Panc1 (cell line): ENCODE measurements at regions not wholly inside any gene's neighbourhood (a gene's known extent, or its start where the extent isn't known, plus 50 kb on each side); places are given as distances from the start of the nearest gene placed in this dataset.

Source experiments
- ATAC-seq: fragments of 200-7000 bp; cut with Tn5 transposase; 2 replicates; pipeline ENCODE4 v1.9.1; 2020; ENCODE audit warnings: mild to moderate bottlenecking, moderate library complexity
- BruUV-seq: library from RNA; stranded (reverse); fragments of 400-500 nt; replicated peaks from 2 replicates; lab custom pipeline; 2021; lab: Mats Ljungman, UMichigan
- CTCF ChIA-PET: fragments of 300-600 bp; sonication (Branson Sonifier 250); formaldehyde crosslinking; loops from one replicate; lab custom pipeline; 2022; ENCODE audit warnings: antibody characterized with exemption; lab: Charles Lee
- POLR2A ChIA-PET: fragments of 300-600 bp; sonication (Branson Sonifier 250); formaldehyde crosslinking; loops from one replicate; lab custom pipeline; 2022; ENCODE audit warnings: antibody characterized with exemption; lab: Charles Lee
- DNase-seq: peaks from one replicate; pipeline ENCODE4 v3.0.0-alpha.2; 2010; ENCODE audit warnings: low read depth, low spot score
- H3K27ac ChIP-seq: 2 replicates; pipeline ENCODE4 v1.5.1; 2011; ENCODE audit warnings: mild to moderate bottlenecking, low read length, inconsistent platforms
- H3K27me3 ChIP-seq: fragments of 200-500 bp; sonication (Bioruptor generic); 2 replicates; pipeline ENCODE4 v1.6.0; 2014; ENCODE audit warnings: low read length, inconsistent platforms; ENCODE audit not compliant: control insufficient read depth, insufficient read depth
- H3K36me3 ChIP-seq: fragments of 200-500 bp; sonication (Bioruptor generic); 2 replicates; pipeline ENCODE4 v1.5.1; 2014; ENCODE audit warnings: inconsistent platforms, mild to moderate bottlenecking, low read length, moderate library complexity; ENCODE audit not compliant: control insufficient read depth, insufficient read depth
- H3K4me1 ChIP-seq: 2 replicates; pipeline ENCODE4 v1.5.1; 2011; ENCODE audit warnings: inconsistent platforms, mild to moderate bottlenecking, low read length, moderate library complexity; ENCODE audit not compliant: control insufficient read depth, insufficient read depth
- H3K4me3 ChIP-seq, 2 experiments: 2 replicates each; pipeline ENCODE4 v1.5.1; 2011 to 2012; ENCODE audit warnings: low read depth in 2 of 2, low read length in 2 of 2, mild to moderate bottlenecking in 2 of 2, inconsistent platforms in 1 of 2, moderate library complexity in 1 of 2
- H3K9me3 ChIP-seq: fragments of 200-500 bp; sonication (Bioruptor generic); 2 replicates; pipeline ENCODE4 v1.5.1; 2014; ENCODE audit warnings: low read depth, mild to moderate bottlenecking, inconsistent platforms, low read length, moderate library complexity; ENCODE audit not compliant: control insufficient read depth, insufficient read depth
- CTCF ChIP-seq: fragments of 450-650 bp; IDR thresholded peaks from 2 replicates; pipeline ENCODE4 v1.5.1; 2017; ENCODE audit warnings: mild to moderate bottlenecking
- POLR2AphosphoS5 ChIP-seq: IDR thresholded peaks from 2 replicates; pipeline ENCODE4 v1.6.1; 2012; ENCODE audit warnings: mild to moderate bottlenecking, low read depth, low read length, moderate library complexity
- REST ChIP-seq, 2 experiments: IDR thresholded peaks; 2 replicates each; pipeline ENCODE4 v1.6.1; 2011 to 2012; ENCODE audit warnings: low read depth in 2 of 2, control low read depth in 1 of 2, low read length in 1 of 2, mild to moderate bottlenecking in 1 of 2, moderate library complexity in 1 of 2; ENCODE audit not compliant: insufficient read depth in 1 of 2
- SIN3A ChIP-seq: IDR thresholded peaks from 2 replicates; pipeline ENCODE4 v1.6.1; 2012; ENCODE audit warnings: low read depth, mild to moderate bottlenecking, low read length, moderate library complexity, borderline replicate concordance; ENCODE audit not compliant: insufficient read depth
- TCF7L2 ChIP-seq: IDR thresholded peaks from 2 replicates; pipeline ENCODE4 v1.6.1; 2011; ENCODE audit warnings: mild to moderate bottlenecking, low read depth, low read length, inconsistent platforms
- in situ Hi-C: cut with HindIII; loops from 2 replicates; pipeline ENCODE4 v1.10.0; 2016; ENCODE audit warnings: low sequenced_read_pairs, low pct_unique_long_range_greater_than_20kb
- intact Hi-C: fragments of 100-400 bp; cut with micrococcal nuclease; formaldehyde crosslinking; loops from one replicate; pipeline ENCODE4 v1.10.0; 2022; ENCODE audit not compliant: unreplicated experiment

- in situ Hi-C loops = no loop called here
Measured at GRCh38 chr16:50466170-50466569, 82.0 kb upstream of the NKD1 start.

More at GRCh38 chr16:50466170-50466569, 82.0 kb upstream of the NKD1 start:
- no peaks in the 10 kb centered on the region for H3K4me1 ChIP-seq
- H3K27ac ChIP-seq = no peak overlapping the region
- H3K4me3 ChIP-seq = no peak overlapping the region
- ChIA-PET CTCF (no interaction called here), POLR2A (no interaction called here)
- TF ChIP-seq CTCF (no peak), SIN3A (no peak), POLR2AphosphoS5 (no peak), REST (IDR thresholded peaks at IDR 0.05; ENCODE audit: insufficient read depth in 1 of 2, low read depth in 2 of 2, low read length in 1 of 2) (no peak), TCF7L2 (no peak)
- peaks cover 3% of the 10 kb centered on the region; the same call in 1 of the 2 replicates for H3K27me3 ChIP-seq
- no TSS peak for BruUV-seq
- H3K36me3 ChIP-seq = no peaks in the 10 kb centered on the region
- no peaks in the 10 kb centered on the region for H3K9me3 ChIP-seq
- no peak for DNase-seq
- intact Hi-C loops = no loop called here
- no peak for ATAC-seq
